Stimulated activated CD4-positive, alpha-beta T cell treated with anti-CD3 and anti-CD28 coated beads, TNF-alpha, amount 100 ng/mL, for 4 hours (primary cell): ENCODE measurements at regions not wholly inside any gene's neighbourhood (a gene's known extent, or its start where the extent isn't known, plus 50 kb on each side); places are given as distances from the start of the nearest gene placed in this dataset.
"Not testable (repeated sequence)": the region's sequence is repeated elsewhere in the genome, so short reads cannot be mapped to it uniquely, and the experiment has no call there.

Experiments
- DNase-seq, 3 experiments: peaks; one replicate each; pipeline ENCODE4 v3.0.0-alpha.2; 2020; ENCODE audit warnings: low read depth in 3 of 3

GRCh38 chr13:48844676-48845075 is 131.0 kb upstream of the FNDC3A start:
- DNase-seq = no peak

GRCh38 chr13:48849515-48849914 is 126.2 kb upstream of the FNDC3A start:
- no peak for DNase-seq

- no peak for DNase-seq
These were observed 124.0 kb upstream of the FNDC3A start for GRCh38 chr13:48851707-48852106.

GRCh38 chr13:48852911-48853727 is 122.6 kb upstream of the FNDC3A start:
- DNase-seq = no peak

- peak in 1 of 3 experiments; percentile 9 for DNase-seq
These were observed 122.0 kb upstream of the FNDC3A start for GRCh38 chr13:48853728-48854102.

- DNase-seq = no peak
These were observed 118.1 kb upstream of the FNDC3A start for GRCh38 chr13:48857576-48857975.

- DNase-seq = no peak
These were observed 117.4 kb upstream of the FNDC3A start for GRCh38 chr13:48858122-48858902.

- DNase-seq = no peak
These were observed 116.2 kb upstream of the FNDC3A start for GRCh38 chr13:48859272-48860105.

- no peak for DNase-seq
These were observed 115.3 kb upstream of the FNDC3A start for GRCh38 chr13:48860364-48860763.

GRCh38 chr13:48862572-48862971 is 113.1 kb upstream of the FNDC3A start:
- DNase-seq = no peak

- no peak for DNase-seq
These were observed 111.6 kb upstream of the FNDC3A start for GRCh38 chr13:48864100-48864499.

- DNase-seq = no peak
These were observed 109.5 kb upstream of the FNDC3A start for GRCh38 chr13:48866249-48866648.

GRCh38 chr13:48873081-48873480 is 102.6 kb upstream of the FNDC3A start:
- DNase-seq = no peak

GRCh38 chr13:48873587-48873986 is 102.1 kb upstream of the FNDC3A start:
- no peak for DNase-seq

GRCh38 chr13:48874165-48874564 is 101.5 kb upstream of the FNDC3A start:
- DNase-seq = no peak

- DNase-seq = no peak
These were observed 100.7 kb upstream of the FNDC3A start for GRCh38 chr13:48875047-48875446.

- DNase-seq = no peak
These were observed 99.4 kb upstream of the FNDC3A start for GRCh38 chr13:48876289-48876688.

GRCh38 chr13:48879432-48879831 is 96.3 kb upstream of the FNDC3A start:
- no peak for DNase-seq

- no peak for DNase-seq
These were observed 95.9 kb upstream of the FNDC3A start for GRCh38 chr13:48879854-48880253.

- DNase-seq = not testable (repeated sequence)
These were observed 91.9 kb upstream of the FNDC3A start for GRCh38 chr13:48883786-48884185.

GRCh38 chr13:48885027-48885395 is 90.7 kb upstream of the FNDC3A start:
- no peak for DNase-seq

- no peak for DNase-seq
These were observed 87.1 kb upstream of the FNDC3A start for GRCh38 chr13:48888613-48889012.
